ACC112 (cell line): ENCODE measurements at regions not wholly inside any gene's neighbourhood (a gene's known extent, or its start where the extent isn't known, plus 50 kb on each side); places are given as distances from the start of the nearest gene placed in this dataset.

Source experiments
- H2AFZ ChIP-seq: fragments of 200-600 bp; sonication (generic); one replicate; pipeline ENCODE4 v1.6.0; 2017; ENCODE audit warnings: antibody characterized with exemption, low read length; ENCODE audit not compliant: unreplicated experiment
- H3K27ac ChIP-seq: fragments of 200-600 bp; sonication (generic); 2 replicates; pipeline ENCODE4 v1.5.1; 2014; ENCODE audit warnings: low read depth, mild to moderate bottlenecking, antibody characterized with exemption, low read length, moderate library complexity
- H3K27me3 ChIP-seq: fragments of 200-600 bp; sonication (generic); 2 replicates; pipeline ENCODE4 v1.6.1; 2014; ENCODE audit warnings: mild to moderate bottlenecking, antibody characterized with exemption, low read length, moderate library complexity, mixed read lengths; ENCODE audit not compliant: insufficient read depth
- H3K36me3 ChIP-seq: fragments of 200-600 bp; sonication (generic); 2 replicates; pipeline ENCODE4 v1.6.1; 2016; ENCODE audit warnings: mild to moderate bottlenecking, antibody characterized with exemption, low read length, moderate library complexity, mixed read lengths; ENCODE audit not compliant: insufficient read depth
- H3K4me1 ChIP-seq: fragments of 200-600 bp; sonication (generic); one replicate; pipeline ENCODE4 v1.6.1; 2016; ENCODE audit warnings: low read length, mixed read lengths; ENCODE audit not compliant: insufficient read depth, unreplicated experiment, control insufficient read depth
- H3K4me3 ChIP-seq: fragments of 200-600 bp; sonication (generic); 2 replicates; pipeline ENCODE4 v1.5.1; 2014; ENCODE audit warnings: mild to moderate bottlenecking, low read depth, low read length
- H3K79me2 ChIP-seq: fragments of 200-600 bp; sonication (generic); one replicate; pipeline ENCODE4 v1.6.0; 2016; ENCODE audit warnings: low read length; ENCODE audit not compliant: control insufficient read depth, unreplicated experiment, insufficient read depth

DNA sequence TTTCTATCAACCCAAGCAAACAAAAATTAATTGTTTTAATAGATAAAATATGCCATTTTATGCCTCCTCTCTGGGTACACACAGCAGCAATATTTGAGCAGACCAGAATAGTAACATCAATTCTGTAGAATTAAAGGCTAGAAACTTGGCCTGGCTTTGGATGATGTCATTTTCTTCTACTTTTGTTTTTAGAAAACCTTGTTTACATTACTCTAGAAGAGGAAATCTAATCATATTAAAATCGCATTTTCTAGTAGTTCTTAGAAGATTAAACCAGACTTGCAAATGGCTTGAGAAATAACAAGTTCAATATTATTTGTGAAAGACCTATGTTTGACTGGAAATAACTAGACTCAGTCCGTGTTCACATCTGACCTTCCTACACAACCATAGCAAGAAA is 102.3 kb upstream of the RFX8 start:
- Histone ChIP-seq H3K4me1 (no peaks in the 10 kb centered on the region), H2AFZ (no peak overlapping the region), H3K27me3 (no peaks in the 10 kb centered on the region), H3K36me3 (no peaks in the 10 kb centered on the region), H3K27ac (no peak overlapping the region), H3K79me2 (no peaks in the 10 kb centered on the region), H3K4me3 (no peak overlapping the region)

DNA sequence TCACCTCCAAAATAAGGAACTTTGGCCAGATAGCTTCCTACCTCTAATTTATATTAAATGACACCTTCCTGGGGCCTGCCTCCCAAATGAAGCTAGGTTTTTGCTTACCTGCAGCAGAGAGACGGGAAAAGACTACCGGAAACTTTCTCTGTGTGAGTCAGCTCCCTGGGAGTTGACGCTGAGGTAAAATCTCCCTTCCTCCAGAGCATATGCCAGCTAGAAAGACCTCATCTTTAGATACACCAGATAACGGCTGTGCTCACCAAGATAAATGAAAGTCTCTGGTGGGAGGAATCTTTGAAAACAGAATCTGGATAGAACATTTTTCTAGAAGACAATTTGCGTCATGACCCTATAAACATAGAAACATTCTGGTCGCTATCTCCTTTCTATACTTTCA is 99.7 kb upstream of the RFX8 start:
- H3K79me2 ChIP-seq, result no peaks in the 10 kb centered on the region
- H3K4me3 ChIP-seq, result no peak overlapping the region
- no peaks in the 10 kb centered on the region for H3K27me3 ChIP-seq
- no peaks in the 10 kb centered on the region for H3K36me3 ChIP-seq
- H3K4me1 ChIP-seq, result no peaks in the 10 kb centered on the region
- H3K27ac ChIP-seq, result no peak overlapping the region
- no peak overlapping the region for H2AFZ ChIP-seq

DNA sequence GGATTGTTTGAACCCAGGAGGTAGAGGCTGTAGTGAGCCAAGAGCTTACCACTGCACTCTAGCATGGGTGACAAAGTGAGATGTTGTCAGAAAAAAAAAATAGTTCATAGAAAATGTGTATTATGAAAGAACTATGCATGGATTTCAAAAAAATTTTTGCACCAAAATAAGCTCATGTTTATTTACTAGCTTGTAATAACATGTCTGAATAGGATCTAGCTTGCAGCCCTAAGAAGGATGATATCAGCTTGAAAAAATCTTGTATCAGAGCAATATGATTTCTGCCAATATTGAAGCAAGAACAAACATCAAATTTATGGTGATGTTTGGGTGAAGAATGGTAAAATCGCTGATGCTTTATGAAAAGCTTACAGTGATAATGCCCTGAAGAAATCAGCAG is 97.0 kb upstream of the RFX8 start:
- Histone ChIP-seq H3K79me2 (no peaks in the 10 kb centered on the region), H3K4me1 (no peaks in the 10 kb centered on the region), H3K27ac (no peak overlapping the region), H3K27me3 (no peaks in the 10 kb centered on the region), H3K36me3 (no peaks in the 10 kb centered on the region), H2AFZ (no peak overlapping the region), H3K4me3 (no peak overlapping the region)

DNA sequence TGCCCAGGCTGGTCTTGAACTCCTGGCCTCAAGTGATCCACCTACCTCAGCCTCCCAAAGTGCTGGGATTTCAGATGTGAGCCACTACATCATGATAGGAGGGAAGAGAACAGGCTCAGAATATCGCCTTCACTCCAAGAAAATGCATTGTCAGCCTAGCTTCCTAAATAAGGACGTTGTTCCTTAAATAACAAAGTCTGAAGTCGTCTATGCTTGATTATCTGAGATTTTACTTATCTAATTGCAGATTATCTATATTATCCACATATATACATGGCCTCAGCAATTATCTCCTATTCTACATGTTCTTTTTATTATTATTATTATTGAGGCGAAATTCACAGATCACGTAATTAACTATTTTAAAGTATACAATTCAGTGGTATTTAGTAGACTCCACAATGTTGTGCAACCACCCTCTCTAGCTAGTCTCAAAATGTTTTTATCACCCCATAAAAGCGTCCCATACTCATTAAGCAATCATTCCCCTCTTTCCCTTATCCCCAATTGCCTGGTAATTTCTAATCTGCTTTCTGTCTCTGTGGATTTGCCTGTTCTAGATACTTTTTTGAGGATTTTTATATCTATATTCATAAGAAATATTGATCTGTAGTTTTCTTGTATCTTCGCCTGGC is 95.1 kb upstream of the RFX8 start:
- no peak overlapping the region for H2AFZ ChIP-seq
- H3K4me3 ChIP-seq, result no peak overlapping the region
- no peaks in the 10 kb centered on the region for H3K27me3 ChIP-seq
- no peaks in the 10 kb centered on the region for H3K79me2 ChIP-seq
- no peaks in the 10 kb centered on the region for H3K36me3 ChIP-seq
- no peaks in the 10 kb centered on the region for H3K4me1 ChIP-seq
- no peak overlapping the region for H3K27ac ChIP-seq

DNA sequence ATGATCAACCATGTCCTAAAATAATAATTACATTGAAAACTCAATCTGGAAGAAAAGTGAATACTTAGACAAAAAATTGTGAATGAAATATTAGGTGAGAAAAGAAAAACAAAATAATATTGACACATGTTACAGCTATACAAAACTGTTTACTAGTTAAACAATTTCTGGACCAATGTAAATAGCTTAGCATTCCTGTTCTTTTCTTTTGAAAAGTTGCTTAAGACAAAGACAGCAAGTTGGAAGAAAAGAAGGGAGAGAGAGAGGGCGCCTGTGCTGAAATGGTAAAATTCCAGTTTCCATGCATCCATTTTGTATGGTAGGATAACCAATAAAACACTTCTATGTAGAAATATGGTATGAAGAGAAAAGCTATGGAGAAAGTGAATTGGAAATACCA is 94.1 kb upstream of the RFX8 start:
- Histone ChIP-seq H3K4me1 (no peaks in the 10 kb centered on the region), H3K27ac (no peak overlapping the region), H3K27me3 (no peaks in the 10 kb centered on the region), H3K79me2 (no peaks in the 10 kb centered on the region), H2AFZ (no peak overlapping the region), H3K4me3 (no peak overlapping the region), H3K36me3 (no peaks in the 10 kb centered on the region)

DNA sequence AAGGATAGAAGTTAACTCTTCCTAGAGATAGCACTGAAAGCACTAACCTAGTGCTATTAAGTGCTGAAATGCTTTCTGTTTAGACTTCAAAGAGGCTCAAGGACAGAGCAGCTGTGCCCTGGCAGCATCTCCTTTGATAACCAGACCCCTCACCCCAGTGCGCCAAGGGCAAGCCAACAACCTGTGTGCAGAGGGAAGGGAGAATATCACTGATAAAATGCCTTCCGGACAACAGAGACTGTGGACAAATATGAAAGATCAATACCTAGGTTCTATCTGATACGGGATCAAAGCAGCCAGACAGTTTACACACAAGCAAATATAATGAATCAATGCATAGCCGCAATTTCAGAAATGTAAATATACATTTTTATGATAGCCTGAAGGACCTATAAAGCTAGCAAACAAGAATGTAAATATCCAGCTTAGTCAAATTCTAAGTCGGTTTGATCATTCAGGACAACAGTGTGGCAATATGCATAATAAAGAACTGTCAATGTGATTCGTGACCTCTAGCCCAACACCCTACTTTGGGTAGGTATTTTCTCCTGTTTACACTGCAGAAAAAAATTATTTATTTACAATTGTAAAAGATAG is 91.8 kb upstream of the RFX8 start:
- Histone ChIP-seq H3K4me3 (no peak overlapping the region), H3K36me3 (no peaks in the 10 kb centered on the region), H2AFZ (no peak overlapping the region), H3K27me3 (no peaks in the 10 kb centered on the region), H3K79me2 (no peaks in the 10 kb centered on the region), H3K4me1 (no peaks in the 10 kb centered on the region), H3K27ac (no peak overlapping the region)

DNA sequence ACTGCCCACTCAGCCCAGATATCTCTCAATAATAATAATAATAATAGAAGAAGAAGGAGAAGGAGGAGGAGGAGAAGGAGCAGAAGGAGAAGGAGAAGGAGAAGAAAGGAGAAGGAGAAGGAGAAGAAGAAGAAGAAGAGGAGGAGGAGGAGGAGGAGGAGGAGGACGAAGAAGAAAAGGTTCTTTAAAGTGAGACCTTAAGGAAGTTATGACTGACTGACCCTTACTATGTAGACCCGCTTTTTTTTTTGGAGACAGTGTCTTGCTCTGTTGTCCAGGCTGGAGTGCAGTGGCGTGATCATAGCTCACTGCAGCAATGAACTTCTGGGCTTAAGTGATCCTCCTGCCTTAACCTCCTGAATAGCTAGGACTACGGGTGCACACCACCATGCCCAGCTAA is 88.9 kb upstream of the RFX8 start:
- Histone ChIP-seq H3K4me3 (no peak overlapping the region), H3K27ac (no peak overlapping the region), H2AFZ (no peak overlapping the region), H3K36me3 (no peaks in the 10 kb centered on the region), H3K4me1 (no peaks in the 10 kb centered on the region), H3K79me2 (no peaks in the 10 kb centered on the region), H3K27me3 (no peaks in the 10 kb centered on the region)

DNA sequence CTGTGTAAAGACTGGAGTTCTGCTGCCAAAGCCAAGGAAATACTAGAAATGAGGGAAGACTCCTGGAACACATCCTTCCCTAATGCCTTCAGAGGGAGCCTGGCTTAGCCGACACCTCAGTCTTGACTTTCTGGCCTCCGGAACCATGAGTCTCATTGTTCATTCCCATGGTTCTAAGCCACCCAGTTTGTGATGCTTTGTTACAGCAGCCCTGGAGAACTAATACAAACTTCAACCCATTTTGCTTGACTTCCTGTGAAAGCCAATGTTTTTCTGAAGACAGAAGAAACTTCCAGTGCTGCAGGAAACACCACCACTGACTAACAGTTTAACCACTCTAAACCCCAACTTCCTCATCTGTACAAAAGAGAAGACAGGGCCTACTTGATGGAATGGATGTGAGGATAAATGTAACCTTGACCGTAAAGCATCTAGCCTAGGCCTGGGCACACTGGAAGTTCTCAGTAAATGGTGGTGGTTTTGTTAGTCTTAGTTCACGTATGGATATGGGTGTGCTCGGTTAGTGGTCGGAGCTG is 85.9 kb upstream of the RFX8 start:
- no peak overlapping the region for H2AFZ ChIP-seq
- H3K79me2 ChIP-seq, result no peaks in the 10 kb centered on the region
- H3K27me3 ChIP-seq, result no peaks in the 10 kb centered on the region
- no peak overlapping the region for H3K27ac ChIP-seq
- no peaks in the 10 kb centered on the region for H3K4me1 ChIP-seq
- no peak overlapping the region for H3K4me3 ChIP-seq
- H3K36me3 ChIP-seq, result no peaks in the 10 kb centered on the region

DNA sequence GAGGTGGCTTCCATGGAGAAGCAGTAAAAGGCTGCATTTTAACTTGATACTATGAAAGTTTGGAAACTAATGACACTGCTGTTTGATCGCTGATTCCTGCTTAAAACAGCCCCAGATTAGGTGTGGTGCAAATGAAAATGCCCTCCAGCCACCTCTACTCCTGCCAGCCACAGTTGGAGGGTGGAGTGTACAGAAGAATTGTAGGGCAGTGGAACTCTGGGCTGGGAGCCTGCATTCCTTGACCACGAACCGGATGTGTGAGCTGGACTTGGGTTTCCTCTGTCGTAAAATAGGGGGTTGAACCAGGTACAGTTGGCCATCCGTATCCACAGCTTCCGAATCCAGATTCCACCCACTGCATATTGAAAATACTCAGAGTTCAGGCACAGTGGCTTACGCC is 84.6 kb upstream of the RFX8 start:
- H3K79me2 ChIP-seq, result no peaks in the 10 kb centered on the region
- H3K27ac ChIP-seq, result no peak overlapping the region
- H3K4me1 ChIP-seq, result no peaks in the 10 kb centered on the region
- no peak overlapping the region for H2AFZ ChIP-seq
- no peaks in the 10 kb centered on the region for H3K36me3 ChIP-seq
- H3K4me3 ChIP-seq, result no peak overlapping the region
- no peaks in the 10 kb centered on the region for H3K27me3 ChIP-seq

DNA sequence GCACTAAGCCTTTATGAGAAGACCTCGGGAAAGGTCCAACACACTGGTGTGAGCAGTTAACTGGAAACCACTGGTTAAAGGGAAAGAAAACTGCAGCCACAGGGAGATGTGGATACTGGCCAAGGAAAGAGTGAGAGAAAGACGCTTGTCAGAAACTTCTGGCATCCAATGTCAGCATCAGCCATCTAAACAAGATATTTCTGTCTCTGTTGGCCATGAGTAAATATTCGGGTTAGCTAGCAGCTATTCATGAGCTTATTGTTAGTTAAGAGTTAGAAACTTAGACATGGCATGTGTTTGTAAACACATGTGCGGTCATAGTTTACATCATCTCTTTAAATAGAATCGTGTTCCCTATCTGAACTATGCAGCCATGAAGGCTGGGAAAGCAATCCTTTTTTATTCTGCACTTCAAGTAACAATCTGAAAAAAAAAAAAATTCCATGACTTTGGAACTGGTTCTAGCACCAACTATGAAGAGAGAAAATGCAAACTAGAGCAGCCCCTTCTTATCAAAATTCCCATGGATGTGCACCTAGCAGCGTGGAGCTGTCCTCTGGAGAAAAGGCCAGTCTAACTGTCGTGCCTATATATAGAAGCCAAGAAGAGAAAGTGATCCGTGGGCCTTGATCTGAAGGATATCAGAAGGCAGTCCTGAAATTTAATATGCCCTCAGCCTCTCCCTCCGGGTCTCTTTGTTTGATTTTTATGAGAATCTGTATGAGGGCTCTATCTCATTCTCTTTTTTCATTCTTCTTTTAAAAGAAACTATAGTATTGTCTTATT is 84.0 kb upstream of the RFX8 start:
- no peaks in the 10 kb centered on the region for H3K4me1 ChIP-seq
- no peak overlapping the region for H3K4me3 ChIP-seq
- H3K79me2 ChIP-seq, result no peaks in the 10 kb centered on the region
- no peaks in the 10 kb centered on the region for H3K27me3 ChIP-seq
- no peak overlapping the region for H3K27ac ChIP-seq
- no peak overlapping the region for H2AFZ ChIP-seq
- no peaks in the 10 kb centered on the region for H3K36me3 ChIP-seq

DNA sequence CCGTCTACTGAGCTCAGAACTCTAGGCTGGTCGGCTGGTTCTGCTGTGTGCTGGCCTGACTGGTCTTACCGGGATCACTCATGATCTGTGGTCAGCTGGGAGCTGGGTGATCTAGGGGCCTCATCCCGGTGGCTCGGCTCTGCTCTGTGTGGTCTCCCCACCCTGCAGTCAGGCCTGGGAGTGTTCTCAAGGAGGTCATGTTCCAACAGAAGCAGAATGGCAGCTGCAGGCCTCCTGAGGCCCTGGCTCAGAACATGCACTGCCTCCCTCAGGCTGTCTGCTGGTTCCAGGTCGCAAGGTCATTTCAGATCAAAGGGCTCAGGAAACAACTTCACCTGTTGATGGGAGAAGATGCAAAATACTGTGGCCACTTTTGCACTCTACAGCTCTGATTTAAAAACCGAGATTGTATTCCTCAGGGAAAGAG is 81.1 kb upstream of the RFX8 start:
- Histone ChIP-seq H3K36me3 (no peaks in the 10 kb centered on the region), H3K27me3 (no peaks in the 10 kb centered on the region), H3K4me1 (no peaks in the 10 kb centered on the region), H3K79me2 (no peaks in the 10 kb centered on the region), H3K4me3 (no peak overlapping the region), H2AFZ (no peak overlapping the region), H3K27ac (no peak overlapping the region)
